Keratinocyte (primary cell): ENCODE measurements at regions not wholly inside any gene's neighbourhood (a gene's known extent, or its start where the extent isn't known, plus 50 kb on each side); places are given as distances from the start of the nearest gene placed in this dataset.

Experiments
- EZH2 ChIP-seq: IDR thresholded peaks from one replicate; pipeline ENCODE4 v1.6.1; 2012; ENCODE audit warnings: inconsistent platforms, mild to moderate bottlenecking, low read length, moderate library complexity
- TF ChIP-seq, protein P1 (sequence below), 3 experiments: IDR thresholded peaks in 1 of 3; conservative IDR thresholded peaks in 1 of 3; optimal IDR thresholded peaks in 1 of 3; 2 replicates in 2 of 3; 3 replicates in 1 of 3; pipeline versions ENCODE3 to v1.5.1; 2011; ENCODE audit warnings: low read length in 3 of 3, mild to moderate bottlenecking in 3 of 3, moderate library complexity in 2 of 3, control low read depth in 1 of 3, inconsistent platforms in 1 of 3; ENCODE audit not compliant: insufficient read depth in 2 of 3; ENCODE audit errors: extremely low read depth in 1 of 3

DNA sequence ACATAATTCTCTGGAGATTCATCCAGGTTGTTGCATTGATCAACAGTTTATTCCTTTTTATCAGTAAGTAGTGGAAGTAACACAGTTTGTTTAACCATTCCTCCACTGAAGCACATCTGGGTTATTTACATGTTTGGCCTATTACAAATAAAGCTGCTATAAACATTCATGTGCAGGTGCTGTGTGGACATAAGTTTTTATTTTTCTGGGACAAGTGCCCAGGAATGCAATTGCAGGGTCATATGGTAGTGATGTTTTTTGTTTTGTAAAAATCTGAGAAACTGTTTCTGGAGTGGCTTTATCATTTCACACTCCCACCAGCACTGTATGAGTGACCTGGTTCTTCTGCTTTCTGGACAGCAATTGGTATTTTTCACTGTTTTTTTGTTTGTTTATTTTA is 505.4 kb downstream of the CCER1 start:
- no peak for TF ChIP-seq EZH2
- TF ChIP-seq, protein P1, sequence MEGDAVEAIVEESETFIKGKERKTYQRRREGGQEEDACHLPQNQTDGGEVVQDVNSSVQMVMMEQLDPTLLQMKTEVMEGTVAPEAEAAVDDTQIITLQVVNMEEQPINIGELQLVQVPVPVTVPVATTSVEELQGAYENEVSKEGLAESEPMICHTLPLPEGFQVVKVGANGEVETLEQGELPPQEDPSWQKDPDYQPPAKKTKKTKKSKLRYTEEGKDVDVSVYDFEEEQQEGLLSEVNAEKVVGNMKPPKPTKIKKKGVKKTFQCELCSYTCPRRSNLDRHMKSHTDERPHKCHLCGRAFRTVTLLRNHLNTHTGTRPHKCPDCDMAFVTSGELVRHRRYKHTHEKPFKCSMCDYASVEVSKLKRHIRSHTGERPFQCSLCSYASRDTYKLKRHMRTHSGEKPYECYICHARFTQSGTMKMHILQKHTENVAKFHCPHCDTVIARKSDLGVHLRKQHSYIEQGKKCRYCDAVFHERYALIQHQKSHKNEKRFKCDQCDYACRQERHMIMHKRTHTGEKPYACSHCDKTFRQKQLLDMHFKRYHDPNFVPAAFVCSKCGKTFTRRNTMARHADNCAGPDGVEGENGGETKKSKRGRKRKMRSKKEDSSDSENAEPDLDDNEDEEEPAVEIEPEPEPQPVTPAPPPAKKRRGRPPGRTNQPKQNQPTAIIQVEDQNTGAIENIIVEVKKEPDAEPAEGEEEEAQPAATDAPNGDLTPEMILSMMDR (optimal IDR thresholded peaks at IDR 0.05 in 1 of 3, IDR thresholded peaks at IDR 0.05 in 1 of 3, conservative IDR thresholded peaks at IDR 0.05 in 1 of 3; ENCODE audit: extremely low read depth in 1 of 3, insufficient read depth in 2 of 3, low read length in 3 of 3): no peak
